Fibroblast of the conjunctiva (primary cell): ENCODE measurements at regions not wholly inside any gene's neighbourhood (a gene's known extent, or its start where the extent isn't known, plus 50 kb on each side); places are given as distances from the start of the nearest gene placed in this dataset.
"Not testable (repeated sequence)": the region's sequence is repeated elsewhere in the genome, so short reads cannot be mapped to it uniquely, and the experiment has no call there.

ENCODE experiments used
- DNase-seq: peaks from one replicate; pipeline ENCODE4 v3.0.0-alpha.2; 2010; ENCODE audit warnings: low read depth

DNA sequence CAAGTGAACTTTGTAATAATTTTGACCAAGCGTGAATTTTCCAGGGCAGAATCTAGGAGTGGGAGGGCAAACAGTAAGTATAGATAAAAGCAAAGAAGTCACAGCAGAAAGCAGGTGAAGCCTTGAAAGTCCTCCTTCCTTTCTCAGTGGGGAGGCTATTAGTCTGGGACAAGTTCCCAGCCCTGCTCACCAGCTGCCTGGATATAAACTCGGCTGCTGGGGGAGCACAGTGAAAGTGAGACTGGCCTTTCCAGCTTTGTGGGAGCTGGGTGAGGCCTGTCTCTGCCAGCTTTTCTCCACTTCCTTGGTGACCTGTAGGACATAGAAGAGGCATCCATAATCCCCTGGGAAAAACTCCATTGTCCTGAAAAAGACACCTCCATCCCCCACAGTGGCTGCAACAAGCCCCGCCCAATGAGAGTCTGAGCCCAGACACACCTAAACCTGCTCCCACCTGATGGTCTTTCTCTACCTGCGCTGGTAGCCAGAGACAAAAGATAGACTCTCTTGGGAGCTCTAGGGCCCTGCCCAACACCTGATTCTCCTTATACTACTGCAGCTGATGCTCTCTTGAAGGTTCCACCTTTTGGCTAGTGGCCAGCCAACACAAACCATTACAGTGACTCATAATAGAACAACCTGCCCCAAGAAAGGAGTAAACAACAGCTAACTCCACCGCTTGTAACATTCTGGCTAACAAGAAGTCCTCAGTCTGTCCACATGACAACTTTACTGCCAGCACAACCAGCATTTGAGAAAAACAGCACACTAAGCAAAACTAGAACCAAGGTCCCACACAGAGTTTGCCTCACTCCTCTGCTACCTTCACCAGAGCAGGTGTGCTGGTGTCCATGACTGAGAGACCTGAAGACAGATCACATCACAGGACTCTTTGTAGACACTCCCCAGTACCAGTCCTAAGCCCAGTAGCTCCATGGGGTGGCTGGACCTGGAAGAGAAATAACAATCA lies 252.2 kb upstream of the SLITRK6 start:
- no peak for DNase-seq

DNA sequence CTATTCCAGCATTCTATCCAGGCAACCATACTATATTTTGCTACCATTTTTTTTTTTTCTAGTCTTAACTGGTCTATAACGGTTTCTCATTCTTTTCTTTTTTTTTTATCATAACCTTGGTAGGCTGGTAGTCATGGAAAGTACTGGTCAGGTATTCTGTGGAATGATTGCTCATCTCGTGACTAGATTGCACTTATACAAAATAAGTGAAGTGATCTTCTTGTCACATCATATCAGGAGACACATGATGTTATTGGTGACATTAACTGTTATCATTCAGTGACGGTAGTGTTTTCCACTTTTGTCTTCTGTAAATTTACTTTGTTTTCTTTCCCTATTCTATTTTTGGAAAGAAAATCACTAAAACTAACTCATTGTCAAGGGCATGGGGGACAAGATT lies 239.3 kb upstream of the SLITRK6 start:
- no peak for DNase-seq

DNA sequence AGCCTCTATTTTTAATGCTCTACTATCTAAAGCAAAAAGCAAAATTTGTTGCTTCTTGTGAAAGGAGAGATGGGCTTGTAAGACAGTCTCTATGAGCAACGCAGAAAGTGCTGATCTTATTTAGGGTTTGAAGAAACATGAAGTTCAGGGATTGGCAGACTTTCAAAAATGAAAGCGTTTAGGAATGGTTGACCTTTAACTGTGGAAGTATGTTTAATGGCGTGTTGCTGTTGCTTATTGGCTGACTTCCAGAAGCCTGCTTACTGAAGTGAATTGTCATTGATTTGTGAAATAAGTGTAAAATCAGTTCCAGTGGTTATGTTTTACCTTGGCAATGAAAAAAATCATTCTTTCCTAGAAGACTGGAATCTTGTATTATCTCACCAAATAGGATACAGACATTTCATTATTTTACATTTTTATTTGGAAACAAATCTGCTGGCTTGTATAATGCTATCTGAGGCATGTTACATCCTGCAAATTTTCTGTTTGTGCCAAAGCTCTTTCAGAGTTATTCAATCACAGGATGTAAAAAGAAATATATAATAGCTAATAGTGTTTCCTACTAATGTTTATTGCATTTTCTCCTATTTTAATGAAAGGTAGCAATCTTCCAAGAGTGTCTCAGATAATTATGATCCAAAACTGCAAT lies 221.3 kb upstream of the SLITRK6 start:
- DNase-seq, result peak; percentile 62

DNA sequence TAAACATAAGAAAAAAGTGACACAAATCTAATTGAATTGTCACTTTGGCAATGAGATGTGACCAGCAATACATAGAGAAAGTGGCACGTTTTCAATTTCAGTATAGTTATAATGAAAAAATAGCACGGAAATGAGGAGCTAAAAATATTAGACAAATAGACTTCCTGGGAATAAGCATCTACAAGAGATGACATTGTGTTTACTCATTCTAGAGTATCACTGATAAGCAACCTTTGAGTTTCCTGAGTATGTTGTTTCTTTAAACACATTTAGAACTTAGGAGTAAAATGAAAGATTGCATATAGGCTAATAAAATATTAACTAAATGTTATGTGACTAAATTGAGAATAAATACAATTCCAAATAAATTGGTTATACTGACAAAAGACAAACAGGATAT lies 207.1 kb upstream of the SLITRK6 start:
- no peak for DNase-seq

DNA sequence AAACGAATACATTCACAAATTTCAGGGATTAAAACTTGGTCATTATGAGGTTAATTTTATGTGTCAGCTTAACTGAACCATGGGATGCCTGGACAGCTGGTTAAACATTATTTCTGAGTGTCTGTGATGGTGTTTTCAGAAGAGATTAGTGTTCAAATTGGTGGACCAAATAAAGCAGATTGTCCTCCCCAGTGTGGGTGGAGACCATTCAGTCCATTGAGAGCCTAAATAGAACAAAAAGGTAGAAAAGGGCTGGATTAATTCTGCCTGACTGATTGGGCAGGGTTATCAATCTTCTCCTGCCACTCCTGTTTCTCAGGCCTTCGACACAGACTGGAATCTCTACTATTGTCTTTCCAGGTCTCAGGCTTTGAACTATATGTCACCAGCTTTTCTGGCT lies 203.8 kb upstream of the SLITRK6 start:
- DNase-seq, result no peak

DNA sequence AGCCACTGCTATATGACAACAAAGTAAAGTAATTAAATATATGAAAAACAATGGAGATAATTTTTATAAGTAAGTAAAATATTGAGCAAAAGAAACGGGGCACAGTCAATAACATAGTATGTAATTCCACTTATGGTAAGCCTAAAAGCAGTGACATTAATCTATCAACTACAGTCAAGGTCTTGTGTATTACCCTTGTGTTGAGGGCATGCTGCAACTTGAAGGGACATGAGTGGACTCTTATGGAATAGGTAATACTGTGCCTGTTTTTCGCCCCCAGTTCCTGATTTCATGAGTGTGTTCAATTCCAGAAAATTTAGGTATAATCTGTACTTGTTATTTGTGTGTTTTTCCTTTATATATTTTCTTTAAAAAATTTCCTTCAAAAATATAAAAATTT lies 201.3 kb upstream of the SLITRK6 start:
- DNase-seq, result no peak

DNA sequence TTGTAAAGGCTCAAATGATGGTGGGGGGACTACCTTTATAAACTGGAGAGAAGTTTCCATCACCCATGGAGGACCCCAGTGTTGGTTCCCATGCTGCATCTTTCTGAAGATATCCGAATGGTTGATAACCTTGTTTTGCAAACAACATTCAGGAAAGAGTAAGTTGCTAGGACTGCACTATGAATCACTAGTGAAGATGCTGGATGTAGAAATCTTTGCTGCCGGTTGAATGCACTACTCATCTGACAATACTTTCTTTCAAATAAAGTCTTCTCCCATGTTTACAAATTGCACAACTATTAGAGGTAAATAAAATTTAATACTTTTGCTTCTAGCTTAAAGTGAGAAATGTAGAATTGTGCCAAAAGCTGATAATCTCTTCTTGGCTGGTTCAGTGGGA lies 198.4 kb upstream of the SLITRK6 start:
- DNase-seq, result no peak

DNA sequence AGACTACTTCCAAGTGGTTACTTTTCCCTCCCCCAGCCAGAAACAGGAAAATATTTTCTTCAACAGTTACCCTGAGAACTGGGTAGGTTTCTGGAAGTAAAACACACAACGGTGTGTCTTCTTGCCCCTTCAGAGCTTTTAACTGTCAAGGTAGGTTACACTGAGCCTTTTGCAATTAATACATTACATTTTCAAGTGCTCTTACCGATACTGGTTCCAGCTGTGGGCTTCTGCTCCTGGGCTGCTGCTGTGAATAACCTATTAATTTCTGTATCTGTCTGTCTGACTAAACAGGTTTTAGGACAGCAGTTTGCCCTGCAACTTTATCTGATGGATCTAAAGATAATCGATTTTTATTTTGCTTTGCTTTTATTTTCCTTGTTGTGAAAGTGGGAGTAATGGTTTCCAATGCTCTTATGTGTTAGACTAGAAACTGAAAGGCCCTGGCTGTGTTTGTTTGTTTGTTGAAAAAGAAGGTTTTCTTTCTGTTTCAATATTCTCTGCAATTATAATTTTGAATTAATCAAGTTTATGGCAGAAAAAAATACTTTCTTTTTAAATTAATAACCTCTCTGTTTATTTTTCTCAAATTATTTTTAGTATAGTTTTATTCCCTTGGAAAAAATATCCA lies 196.7 kb upstream of the SLITRK6 start:
- no peak for DNase-seq

DNA sequence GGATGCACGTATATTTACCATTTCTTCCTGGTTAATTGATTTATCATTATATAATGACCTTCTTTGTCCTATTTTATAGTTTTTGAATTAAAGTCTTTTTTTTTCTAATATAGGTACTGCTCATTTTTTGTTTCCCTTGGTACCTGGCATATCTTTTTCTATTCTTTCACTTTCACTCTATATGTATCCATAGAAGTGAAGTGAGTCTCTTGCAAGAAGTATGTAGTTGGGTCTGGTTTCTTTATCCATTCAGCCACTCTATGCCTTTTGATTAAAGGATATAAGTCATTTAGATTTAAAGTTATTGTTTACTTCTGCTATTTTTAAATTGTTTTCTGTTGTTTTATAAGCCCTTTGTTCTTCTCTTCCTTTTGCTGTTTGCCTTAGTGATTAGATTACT lies 194.3 kb upstream of the SLITRK6 start:
- no peak for DNase-seq

DNA sequence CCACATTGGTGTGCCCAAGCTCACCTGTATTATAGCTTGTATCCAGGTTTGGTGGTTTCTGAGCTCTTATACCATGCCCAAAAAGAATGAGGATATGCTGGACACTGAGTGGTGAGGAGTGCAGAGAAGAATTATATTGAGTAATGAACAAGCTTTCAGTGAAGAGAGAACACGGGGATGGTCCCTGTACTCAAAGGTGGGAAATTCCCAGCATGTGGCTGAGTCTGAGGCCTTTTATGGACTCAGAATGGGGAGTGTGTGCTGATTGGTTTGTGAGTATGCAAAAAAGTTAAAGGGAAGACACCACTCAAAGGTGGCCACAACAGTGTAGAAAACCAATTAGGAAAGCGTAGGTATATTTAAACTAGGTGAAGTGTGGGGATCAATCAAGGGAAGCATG lies 191.2 kb upstream of the SLITRK6 start:
- DNase-seq, result no peak

DNA sequence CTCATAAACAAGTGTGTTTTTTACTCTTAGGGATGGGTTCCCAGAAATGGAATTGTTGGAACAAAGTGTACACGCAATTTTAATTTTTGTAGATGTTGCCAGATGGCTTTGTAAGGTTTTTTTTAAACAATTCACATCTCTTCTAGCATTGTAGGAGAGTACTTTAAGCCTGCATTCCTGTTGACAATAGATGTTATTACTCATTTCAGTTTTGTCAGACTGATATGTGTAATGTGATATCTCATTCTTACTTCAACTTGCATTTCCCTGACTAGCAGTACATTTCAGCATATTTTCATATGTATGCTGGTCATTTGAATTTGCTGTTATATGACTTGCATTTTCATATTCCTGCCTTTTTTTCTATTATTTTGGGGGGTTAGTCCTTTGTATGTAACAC lies 186.6 kb upstream of the SLITRK6 start:
- peak; percentile 27 for DNase-seq

DNA sequence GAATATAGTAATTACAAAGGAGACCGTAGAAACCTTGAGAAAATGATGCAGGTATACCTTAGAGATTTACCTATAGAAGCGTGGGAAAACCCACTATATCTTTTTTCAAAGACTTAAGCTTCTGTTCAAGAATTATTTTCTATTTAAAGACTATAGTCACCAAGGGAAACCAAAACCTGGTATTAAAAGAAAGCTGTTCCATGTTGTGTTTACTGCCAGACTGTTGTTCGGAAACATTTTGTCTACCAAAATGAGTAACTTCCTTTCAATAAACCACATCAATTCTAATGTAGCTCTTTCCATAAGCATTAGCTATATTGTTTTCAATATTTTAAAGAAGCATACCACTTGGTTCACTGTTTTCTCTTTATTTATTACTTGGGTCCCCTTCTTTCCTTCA lies 182.9 kb upstream of the SLITRK6 start:
- DNase-seq, result no peak

DNA sequence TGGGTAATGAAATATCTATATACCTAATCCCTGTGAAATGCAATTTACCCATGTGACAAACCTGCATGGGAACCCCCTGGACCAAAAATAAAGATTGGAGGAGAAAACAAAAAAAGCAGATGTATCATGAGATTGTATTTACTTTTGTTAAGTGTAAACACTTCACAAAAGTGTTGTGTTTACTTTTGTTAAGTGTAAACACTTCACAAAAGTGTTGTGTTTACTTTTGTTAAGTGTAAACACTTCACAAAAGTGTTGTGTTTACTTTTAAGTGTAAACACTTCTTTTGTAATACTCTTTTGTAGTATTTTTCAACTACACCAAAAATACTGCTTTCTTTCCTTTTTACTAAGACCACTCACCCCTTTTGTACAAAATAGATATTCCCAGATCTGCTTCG lies 181.2 kb upstream of the SLITRK6 start:
- not testable (repeated sequence) for DNase-seq

DNA sequence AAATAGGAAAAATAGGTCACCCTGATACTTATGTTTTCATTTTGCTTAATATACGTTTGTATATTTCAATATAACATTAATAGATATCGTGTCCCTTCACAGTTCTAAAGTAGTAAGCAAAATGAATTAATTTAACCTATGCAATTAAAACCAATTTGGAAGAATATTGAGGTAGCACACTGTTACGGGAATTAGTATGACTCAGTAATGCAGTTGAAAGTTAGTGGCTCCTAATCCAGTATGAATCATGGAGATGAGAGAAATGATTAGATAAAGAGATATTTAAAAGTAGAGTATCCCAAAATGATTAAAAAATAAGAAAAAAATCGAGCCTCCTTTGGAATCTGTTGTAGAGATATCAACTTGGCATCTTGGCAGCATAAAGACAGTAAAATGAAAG lies 177.0 kb upstream of the SLITRK6 start:
- DNase-seq, result no peak

DNA sequence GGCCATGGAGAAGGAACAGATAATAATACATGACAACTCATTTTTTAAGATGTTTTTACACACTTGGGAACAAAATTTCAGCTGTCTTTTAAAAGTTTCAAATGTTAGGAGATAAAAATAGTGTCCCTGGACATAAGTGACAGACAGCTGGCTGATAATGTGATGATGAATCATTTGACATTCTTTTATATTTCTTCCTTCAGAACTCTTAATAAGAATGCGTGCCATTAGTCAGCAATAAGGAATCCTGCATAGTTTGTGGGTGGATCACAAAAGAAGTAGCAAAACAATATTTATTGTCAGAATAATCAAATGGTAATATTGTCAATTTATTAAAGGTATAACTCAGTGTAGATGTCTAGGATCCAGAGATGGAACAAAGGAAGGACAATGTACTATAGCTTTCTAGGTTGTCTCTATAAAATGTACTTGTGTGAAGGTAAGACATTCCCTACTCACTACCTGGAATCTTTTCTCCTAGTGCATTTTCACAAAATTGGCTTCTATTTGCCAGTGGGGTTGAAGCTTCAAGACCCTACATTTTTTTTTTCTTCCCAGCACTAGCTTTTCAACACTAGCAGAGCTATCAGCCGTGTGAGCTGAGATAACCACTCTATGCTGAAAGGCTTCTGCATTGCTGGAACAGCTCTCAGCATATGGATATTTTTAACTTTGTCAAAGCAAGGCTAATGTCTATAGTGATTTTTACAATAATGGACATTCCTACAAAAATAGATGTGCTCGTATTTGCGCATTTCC lies 175.6 kb upstream of the SLITRK6 start:
- no peak for DNase-seq

DNA sequence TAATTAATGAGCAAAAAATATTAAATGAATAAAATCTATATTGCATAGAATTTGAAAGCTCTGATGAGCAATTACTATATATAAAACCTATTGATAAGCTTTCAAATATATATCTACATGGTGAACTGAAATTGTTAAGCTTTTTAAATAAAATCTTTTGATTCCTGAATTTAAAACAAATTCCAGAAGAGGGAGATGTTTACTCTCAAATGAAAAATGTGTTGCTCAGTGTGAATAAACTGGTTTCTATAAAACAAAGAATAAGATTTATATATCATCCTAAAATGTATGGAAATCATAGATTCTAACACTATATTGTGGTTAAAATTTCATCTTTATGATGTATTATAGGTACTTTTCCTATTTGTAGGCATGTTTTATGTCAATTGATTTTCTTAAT lies 171.5 kb upstream of the SLITRK6 start:
- DNase-seq, result no peak

DNA sequence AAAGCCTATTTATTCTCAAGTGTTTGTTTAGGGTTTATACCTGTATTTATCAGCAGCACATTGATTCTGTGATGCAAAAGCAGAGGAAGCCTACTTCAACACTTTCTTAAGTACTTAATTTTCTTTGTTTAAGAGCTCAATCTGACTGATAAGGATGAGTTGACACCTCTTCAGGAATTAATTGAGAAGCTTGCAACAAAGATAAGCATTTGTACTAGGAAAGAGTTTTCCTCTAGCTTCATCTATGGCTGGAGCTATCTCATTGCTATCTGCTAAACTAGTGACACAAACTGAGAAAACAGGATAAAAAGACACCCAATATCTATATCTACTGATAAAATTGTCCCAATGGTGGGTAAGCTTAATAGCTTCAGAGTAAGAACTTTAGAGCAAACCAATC lies 170.1 kb upstream of the SLITRK6 start:
- no peak for DNase-seq

DNA sequence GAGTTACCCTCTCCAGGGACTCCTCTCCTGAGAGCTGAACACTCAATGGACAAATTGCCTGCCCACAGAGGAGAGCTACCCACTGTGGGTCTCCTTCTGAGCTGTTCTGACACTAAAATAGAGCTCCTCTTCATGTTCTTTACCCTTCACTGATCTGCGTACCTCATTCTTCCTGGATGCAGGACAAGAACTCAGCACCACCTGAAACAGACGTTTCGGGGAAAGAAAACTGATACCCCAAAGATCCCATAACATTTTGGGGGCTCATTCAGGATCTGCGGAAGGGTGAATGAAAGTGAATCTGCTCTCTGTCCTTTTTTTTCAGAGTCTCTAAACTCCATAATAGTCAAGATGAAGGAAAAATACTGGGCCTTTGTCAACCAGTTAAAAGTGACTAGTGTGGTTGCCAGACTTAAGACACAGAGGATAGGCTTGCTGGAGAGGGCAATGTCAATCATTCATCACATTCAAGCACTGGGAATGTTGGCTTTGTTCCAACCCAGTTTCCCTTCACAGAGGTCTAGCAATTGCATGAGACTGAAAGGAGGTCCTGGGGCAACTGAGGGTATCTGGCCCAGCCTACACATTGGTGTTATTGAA lies 136.7 kb upstream of the SLITRK6 start:
- no peak for DNase-seq

DNA sequence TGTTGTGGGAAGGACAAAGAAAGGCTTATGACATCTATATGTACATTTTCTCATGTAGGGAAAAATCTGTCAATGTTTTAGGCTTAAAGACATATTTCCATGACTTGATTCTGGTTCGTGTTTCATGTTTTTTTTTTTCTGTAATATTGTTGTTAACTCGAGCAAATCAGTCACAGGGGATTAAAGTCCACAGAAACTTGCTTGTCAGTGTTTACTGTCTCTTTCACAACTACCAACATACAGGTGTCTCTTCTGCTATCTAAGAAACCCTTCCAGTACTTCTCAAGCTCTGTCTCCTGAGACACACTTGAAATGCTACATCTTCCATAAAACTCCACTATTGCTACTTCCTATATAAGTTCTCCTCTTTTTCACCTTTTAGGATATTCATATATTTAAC lies 130.9 kb upstream of the SLITRK6 start:
- no peak for DNase-seq

DNA sequence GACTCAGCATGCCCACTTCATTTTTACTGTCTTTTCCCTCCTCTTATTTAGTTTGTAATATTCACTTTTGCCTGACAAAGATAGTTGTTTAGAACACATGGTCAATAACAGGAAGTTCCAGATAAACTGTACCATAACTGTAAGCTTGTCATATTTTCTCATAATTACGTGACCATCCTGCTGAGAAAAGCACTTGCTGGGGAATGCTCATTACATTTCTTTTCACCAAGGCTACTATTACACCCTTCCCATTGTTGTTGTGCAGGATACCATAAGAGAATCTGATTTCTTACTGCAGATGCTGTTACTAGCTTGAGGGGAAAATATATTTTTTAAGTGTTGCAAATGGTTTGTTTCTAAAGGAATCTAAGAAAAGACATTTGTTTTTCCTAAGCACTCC lies 111.7 kb upstream of the SLITRK6 start:
- no peak for DNase-seq

DNA sequence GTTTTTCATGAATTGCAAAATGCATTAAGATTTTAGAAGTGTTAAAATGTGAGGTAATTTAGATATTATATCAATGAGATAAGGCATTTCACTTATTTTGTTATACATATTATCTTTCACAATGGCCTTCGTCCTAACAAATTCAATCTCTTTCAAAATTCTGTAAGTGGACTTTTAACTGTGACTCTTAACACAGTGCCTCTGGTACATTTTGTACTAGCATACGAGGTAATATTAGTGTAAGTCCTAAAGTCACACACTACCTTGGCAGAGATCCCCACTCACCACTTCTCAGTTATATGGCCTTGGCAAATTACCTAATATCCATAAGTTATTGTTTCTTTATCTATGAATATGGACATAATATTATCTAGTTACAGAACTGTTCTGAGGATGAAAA lies 101.3 kb upstream of the SLITRK6 start:
- no peak for DNase-seq
